Stimulated activated CD8-positive, alpha-beta memory T cell treated with anti-CD3 and anti-CD28 coated beads, Interleukin-12 subunit alpha, Interleukin-12 subunit beta, amount 100 ng/mL, for 1 hour (primary cell): ENCODE measurements at regions not wholly inside any gene's neighbourhood (a gene's known extent, or its start where the extent isn't known, plus 50 kb on each side); places are given as distances from the start of the nearest gene placed in this dataset.
"Not testable (repeated sequence)": the region's sequence is repeated elsewhere in the genome, so short reads cannot be mapped to it uniquely, and the experiment has no call there.

Source experiments
- DNase-seq: peaks from one replicate; pipeline ENCODE4 v3.0.0-alpha.2; 2020; ENCODE audit warnings: low read depth

DNA sequence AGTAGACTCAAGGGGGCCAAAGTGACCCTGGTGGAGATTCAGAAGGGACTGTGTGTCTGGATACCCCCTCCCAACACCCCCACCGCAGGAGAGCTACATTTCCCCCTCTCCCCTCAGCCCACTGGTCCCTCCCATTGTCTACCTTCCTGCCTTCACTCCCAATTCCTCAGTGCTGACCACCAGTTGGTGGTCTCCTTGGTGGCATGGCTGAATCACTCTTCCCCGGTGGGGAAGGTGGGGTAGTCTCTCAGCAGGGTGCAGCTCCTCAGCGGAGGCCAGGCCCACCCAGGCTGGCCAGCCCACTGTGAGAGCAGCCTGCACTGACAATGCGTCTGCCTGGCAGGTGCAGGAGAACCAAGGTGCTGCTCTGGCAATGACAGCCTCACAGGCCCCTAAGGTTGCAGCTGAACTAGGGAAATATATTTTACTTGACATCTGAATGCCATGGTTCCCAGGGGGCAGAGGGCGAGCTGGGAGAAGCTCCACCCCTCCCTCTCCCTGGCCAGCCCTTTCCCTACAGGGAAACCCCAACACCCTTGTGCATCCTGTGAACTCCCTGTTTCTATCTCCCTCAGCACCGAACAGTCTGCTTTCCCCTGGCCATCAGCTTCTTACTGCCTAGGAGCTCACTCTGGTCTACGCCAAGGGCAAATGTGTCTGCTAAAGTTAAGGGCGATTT, 62.6 kb upstream of the PAX8 start:
- DNase-seq: no peak

DNA sequence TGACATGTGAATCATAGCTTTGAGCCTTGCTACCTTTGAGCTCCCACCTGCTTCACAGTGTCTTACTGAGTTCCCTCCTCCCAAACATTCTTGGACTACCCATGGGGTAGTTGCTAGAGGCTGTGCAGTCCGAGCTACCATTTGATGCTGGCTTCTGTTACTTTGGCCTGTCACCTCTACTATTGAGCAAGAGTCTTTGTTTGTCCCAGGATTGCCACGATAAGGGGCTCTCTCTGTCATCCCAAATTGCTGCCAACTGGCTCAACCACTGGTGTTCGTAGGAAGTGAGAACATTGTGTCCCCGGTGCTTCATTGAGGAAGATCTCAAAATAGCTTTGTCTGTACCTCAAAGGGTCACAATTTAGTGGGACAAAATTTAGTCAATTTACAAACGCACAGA, 59.1 kb upstream of the PAX8 start:
- DNase-seq: no peak

DNA sequence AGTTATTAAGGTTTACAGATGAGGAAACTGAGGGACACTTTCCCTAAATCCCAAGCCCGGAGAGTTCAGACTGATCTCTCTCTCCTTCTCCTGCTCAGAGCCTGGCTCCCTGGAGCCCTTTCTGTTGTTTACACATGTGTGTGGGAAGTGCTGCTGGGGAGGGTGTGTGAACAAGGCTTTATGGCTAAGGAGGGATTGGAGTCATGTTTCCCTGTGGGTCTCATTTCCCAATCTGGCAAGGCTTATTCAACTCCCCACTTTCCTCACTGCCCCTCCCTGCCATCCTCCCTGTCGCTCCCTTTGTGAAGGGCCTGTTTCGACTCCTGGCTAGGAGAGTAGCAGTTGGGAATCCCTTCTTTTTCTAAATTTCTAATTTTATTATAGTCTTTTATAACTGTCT, 57.3 kb upstream of the PAX8 start:
- not testable (repeated sequence) for DNase-seq

DNA sequence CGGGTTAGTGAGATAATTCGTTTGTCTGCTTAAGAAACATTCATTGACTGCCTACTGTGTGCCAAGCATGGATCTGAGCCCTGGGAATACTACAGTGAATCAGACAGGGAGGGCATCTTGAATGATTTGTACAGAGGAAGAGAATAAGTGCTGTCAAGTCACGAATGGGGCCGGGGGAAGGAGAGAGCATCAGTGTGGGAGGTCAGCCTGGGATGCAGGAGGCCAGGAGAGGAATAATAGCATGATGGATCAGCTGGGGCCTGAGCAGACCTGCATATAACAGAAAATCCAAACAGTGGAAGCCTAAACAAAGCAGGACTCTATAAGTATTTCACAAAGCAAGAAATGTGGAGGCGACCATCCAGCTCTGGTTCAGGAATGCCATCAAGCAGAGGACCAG, 55.4 kb upstream of the PAX8 start:
- DNase-seq: no peak

DNA sequence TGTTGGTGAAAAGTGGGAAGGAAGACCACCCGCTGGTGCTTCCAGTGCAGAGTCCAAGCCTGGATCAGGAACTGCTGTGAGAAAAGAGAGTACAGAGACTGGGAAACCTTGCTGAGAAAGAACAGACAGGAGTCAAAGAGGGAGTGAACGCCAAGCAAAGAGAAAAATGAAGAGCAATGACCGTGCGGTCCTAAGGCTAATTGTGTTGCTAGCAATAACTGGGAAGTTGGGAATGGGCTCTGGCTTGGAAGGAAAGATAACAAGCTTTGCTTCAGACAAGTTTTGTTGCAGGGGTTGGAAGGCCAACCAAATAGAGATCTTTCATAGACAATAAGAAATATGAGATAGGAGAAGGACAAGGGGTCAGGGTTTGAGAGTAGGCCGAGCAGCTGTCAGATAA, 55.0 kb upstream of the PAX8 start:
- not testable (repeated sequence) for DNase-seq

GRCh38 chr2:113330060-113330767, 51.5 kb upstream of the PAX8 start:
- DNase-seq: not testable (repeated sequence)

DNA sequence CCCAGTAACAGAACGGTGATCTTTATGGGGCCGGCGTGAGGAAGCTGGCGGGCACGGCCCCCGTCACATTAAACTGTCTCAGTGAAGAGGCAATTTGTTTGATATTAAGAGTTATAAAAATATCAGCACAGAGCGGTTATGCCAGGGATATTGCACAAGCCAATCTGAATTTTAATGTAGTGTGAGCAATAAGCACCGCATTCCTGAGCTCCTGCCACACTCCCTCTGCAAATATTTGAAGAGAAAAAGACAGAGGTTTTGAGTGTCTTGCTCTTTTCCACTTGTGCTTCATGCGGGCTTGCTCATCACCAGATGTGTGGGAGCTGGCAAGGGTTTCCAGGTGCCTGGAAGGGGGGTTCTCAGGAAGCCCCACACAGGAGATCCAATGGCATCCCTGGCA, 50.3 kb upstream of the PAX8 start:
- DNase-seq: not testable (repeated sequence)

GRCh38 chr2:113328572-113328971, 49.9 kb upstream of the PAX8 start:
- not testable (repeated sequence) for DNase-seq
